Cerebellar cortex (tissue), 1 donor: ENCODE measurements at regions not wholly inside any gene's neighbourhood (a gene's known extent, or its start where the extent isn't known, plus 50 kb on each side); places are given as distances from the start of the nearest gene placed in this dataset.

Source experiments
- DNase-seq: peaks from one replicate; pipeline ENCODE4 v3.0.0-alpha.2; 2015; ENCODE audit warnings: low spot score

GRCh38 chr10:88169037-88169319, 305.6 kb downstream of the PTEN start:
- no peak for DNase-seq

- no peak for DNase-seq
These were observed 307.2 kb downstream of the PTEN start for GRCh38 chr10:88170628-88171027.

- DNase-seq: no peak
These were observed 308.7 kb downstream of the PTEN start for GRCh38 chr10:88172159-88172558.

GRCh38 chr10:88174391-88174790, 311.0 kb downstream of the PTEN start:
- no peak for DNase-seq

GRCh38 chr10:88178758-88179157, 315.3 kb downstream of the PTEN start:
- DNase-seq: no peak

- no peak for DNase-seq
These were observed 316.4 kb downstream of the PTEN start for GRCh38 chr10:88179831-88180230.

- no peak for DNase-seq
These were observed 318.6 kb downstream of the PTEN start for GRCh38 chr10:88181902-88182600.

GRCh38 chr10:88182601-88182930, 319.1 kb downstream of the PTEN start:
- no peak for DNase-seq

- DNase-seq: no peak
These were observed 321.3 kb downstream of the PTEN start for GRCh38 chr10:88184543-88185297.

- no peak for DNase-seq
These were observed 322.4 kb downstream of the PTEN start for GRCh38 chr10:88185830-88186229.

GRCh38 chr10:88186335-88186734, 322.9 kb downstream of the PTEN start:
- DNase-seq: no peak

GRCh38 chr10:88187472-88187871, 324.0 kb downstream of the PTEN start:
- no peak for DNase-seq

GRCh38 chr10:88190123-88190522, 326.7 kb downstream of the PTEN start:
- peak; percentile 88 for DNase-seq

- DNase-seq: no peak
These were observed 327.3 kb downstream of the PTEN start for GRCh38 chr10:88190540-88191235.

- no peak for DNase-seq
These were observed 329.6 kb downstream of the PTEN start for GRCh38 chr10:88193018-88193417.

- DNase-seq: no peak
These were observed 330.8 kb downstream of the PTEN start for GRCh38 chr10:88194041-88194887.

GRCh38 chr10:88194961-88195367, 331.5 kb downstream of the PTEN start:
- no peak for DNase-seq

GRCh38 chr10:88195841-88196240, 332.4 kb downstream of the PTEN start:
- DNase-seq: no peak

GRCh38 chr10:88196291-88196690, 332.9 kb downstream of the PTEN start:
- no peak for DNase-seq

- DNase-seq: no peak
These were observed 334.6 kb downstream of the PTEN start for GRCh38 chr10:88198023-88198422.

GRCh38 chr10:88200312-88201032, 337.0 kb downstream of the PTEN start:
- DNase-seq: no peak
